ENCODE measurements at regions not wholly inside any gene's neighbourhood (a gene's known extent, or its start where the extent isn't known, plus 50 kb on each side); places are given as distances from the start of the nearest gene placed in this dataset.

- no peak overlapping the region for H2BK5ac ChIP-seq (ENCODE audit: low read depth, low read length)
- no peaks in the 10 kb centered on the region for H3K79me2 ChIP-seq (ENCODE audit: control insufficient read depth in 1 of 2, insufficient read depth in 2 of 2, low read length in 2 of 2)
- no peak overlapping the region for H2BK120ac ChIP-seq (replicated peaks; ENCODE audit: low read depth, low read length)
- H3K4me2 ChIP-seq (ENCODE audit: insufficient read depth in 1 of 2, low read depth in 2 of 2, low read length in 2 of 2), result no peak overlapping the region
- FAIRE-seq (no peak), DNase-seq (ENCODE audit: low read depth in 1 of 2, low spot score in 2 of 2) (peak in 1 of 2 experiments; percentile 43)
- H3K23me2 ChIP-seq (ENCODE audit: low read depth, low read length), result no peaks in the 10 kb centered on the region
- H2AK5ac ChIP-seq (ENCODE audit: low read depth, low read length), result no peak overlapping the region
- no peak overlapping the region for H3K23ac ChIP-seq (ENCODE audit: insufficient read length)
- H3K4ac ChIP-seq (replicated peaks; ENCODE audit: insufficient read length, low read depth, low read length), result peak overlapping the region; percentile 53
- ChIA-PET CTCF (ENCODE audit: partially characterized antibody) (interaction anchor here (0.7 to 1.2 kb wide), 3 partner anchors 9 to 341 kb away, joined by 3 read pairs; no protein-coding TSS in a partner anchor), POLR2A (ENCODE audit: partially characterized antibody) (interaction anchor here (1.3 kb wide), 1 partner anchor 69 kb away, joined by 4 read pairs; the partner anchor contains the start of gene DLL1)
- no peaks in the 10 kb centered on the region for H3K27me3 ChIP-seq (replicated peaks in 1 of 4; ENCODE audit: control insufficient read depth in 3 of 4, extremely low read depth in 1 of 4, insufficient read depth in 3 of 4, low read length in 3 of 4)
- no peak overlapping the region for H2BK12ac ChIP-seq (ENCODE audit: low read depth, low read length)
- no peak overlapping the region; the same call in 1 of the 2 replicates for H2BK15ac ChIP-seq (ENCODE audit: low read length)
- no peak overlapping the region for H3K27ac ChIP-seq (ENCODE audit: low read depth, low read length)
- no peak overlapping the region for H3K9ac ChIP-seq (replicated peaks in 1 of 4; ENCODE audit: extremely low read depth in 1 of 4, low read depth in 3 of 4, low read length in 3 of 4)
- no peak overlapping the region for H2BK20ac ChIP-seq (ENCODE audit: low read length)
- no peak overlapping the region for H3K14ac ChIP-seq (ENCODE audit: insufficient read length)
- no peak overlapping the region for H3K4me3 ChIP-seq (ENCODE audit: extremely low read depth in 1 of 4, insufficient read depth in 2 of 4, low read depth in 3 of 4, low read length in 4 of 4)
- no peaks in the 10 kb centered on the region for H3K36me3 ChIP-seq (ENCODE audit: control insufficient read depth in 2 of 4, insufficient read depth in 4 of 4, low read length in 3 of 4)
- peak overlapping the region; percentile 51; the same call in 1 of the 2 replicates for H4K8ac ChIP-seq (ENCODE audit: extremely low read depth, insufficient read depth, low read length)
- H3K79me1 ChIP-seq (ENCODE audit: low read depth, low read length), result no peaks in the 10 kb centered on the region
- H4K5ac ChIP-seq (ENCODE audit: insufficient read length, low read depth, low read length), result no peak overlapping the region
- no peak overlapping the region; the same call in 1 of the 2 replicates for H3K18ac ChIP-seq (ENCODE audit: extremely low read depth, low read length)
- peaks cover 0 to 8% (median 3%) of the 10 kb centered on the region in 4 experiments; a peak in 3 of 7 replicates for H3K4me1 ChIP-seq (replicated peaks in 1 of 4; ENCODE audit: control insufficient read depth in 3 of 4, insufficient read depth in 4 of 4, low read length in 3 of 4)
- H3K9me3 ChIP-seq (ENCODE audit: insufficient read depth in 2 of 2, low read depth in 1 of 2, low read length in 1 of 2), result no peaks in the 10 kb centered on the region
- TF ChIP-seq CEBPB (IDR thresholded peaks at IDR 0.05; ENCODE audit: low read depth, low read length) (peak; percentile 39; the same call in 1 of the 2 replicates), POLR2A (IDR thresholded peaks at IDR 0.05; ENCODE audit: control extremely low read depth in 1 of 2, low read depth in 2 of 2, low read length in 2 of 2) (no peak)
- H4K91ac ChIP-seq (replicated peaks; ENCODE audit: insufficient read length, low read length), result no peak overlapping the region
- 97% methylated on average over 29 of the region's 32 CpGs; no CpG with 5 or more reads in 1 of the 2 experiments for WGBS, 2 experiments (ENCODE audit: extremely low coverage in 1 of 2, insufficient coverage in 1 of 2, insufficient read length in 1 of 2, insufficient replicate concordance in 2 of 2, low coverage in 1 of 2, low lambda C conversion rate in 2 of 2, missing lambda C conversion rate in 1 of 2)
- H2AFZ ChIP-seq (ENCODE audit: low read length), result no peak overlapping the region
- no peak overlapping the region for H3K56ac ChIP-seq (replicated peaks; ENCODE audit: insufficient read length, low read depth, low read length)
- H4K20me1 ChIP-seq (replicated peaks in 1 of 2; ENCODE audit: control insufficient read depth in 1 of 2, insufficient read depth in 2 of 2, low read length in 2 of 2), result no peaks in the 10 kb centered on the region
These were observed 68.1 kb downstream of the DLL1 start for GRCh38 chr6:170222498-170223471.

Measured in H1 (cell line).